RWPE1 (cell line): ENCODE measurements at regions not wholly inside any gene's neighbourhood (a gene's known extent, or its start where the extent isn't known, plus 50 kb on each side); places are given as distances from the start of the nearest gene placed in this dataset.
A peak's percentile ranks its signal among the peaks of the same experiment; 100 is the strongest.

Source experiments
- CTCF ChIA-PET: fragments of 350-600 bp; sonication (Branson Sonifier 250); formaldehyde crosslinking; extraction: SDS; loops from one replicate; lab custom pipeline; 2021; lab: Yijun Ruan, JAX
- POLR2A ChIA-PET: fragments of 400-600 bp; formaldehyde crosslinking; extraction: SDS; loops from one replicate; lab custom pipeline; 2020; ENCODE audit warnings: antibody characterized with exemption; ENCODE audit not compliant: low non-redundant PET; lab: Yijun Ruan, JAX
- DNase-seq: peaks from one replicate; pipeline ENCODE4 v3.0.0; 2012; ENCODE audit warnings: low spot score
- H3K27ac ChIP-seq: fragments of 450-650 bp; 2 replicates; pipeline ENCODE4 v1.5.1; 2017
- CTCF ChIP-seq: fragments of 450-650 bp; conservative IDR thresholded peaks from 2 replicates; pipeline ENCODE4 v1.5.1; 2017; ENCODE audit warnings: low read depth, mild to moderate bottlenecking

GRCh38 chr13:81406639-81407292 is 1065.8 kb upstream of the SPRY2 start:
- no peak overlapping the region for H3K27ac ChIP-seq
- TF ChIP-seq CTCF, result no peak
- CTCF ChIA-PET, result interaction anchor here (0.6 to 0.7 kb wide), 2 partner anchors 17 to 22 kb away, joined by 3 to 4 read pairs; no protein-coding TSS in a partner anchor
- POLR2A ChIA-PET, result no interaction called here
- DNase-seq, result no peak

- no peak overlapping the region for H3K27ac ChIP-seq
- CTCF ChIA-PET, result interaction anchor here (0.6 kb wide), 1 partner anchor 21 kb away, joined by 4 read pairs; no protein-coding TSS in a partner anchor
- DNase-seq, result no peak
- POLR2A ChIA-PET, result no interaction called here
- no peak for TF ChIP-seq CTCF
Observed at GRCh38 chr13:81406022-81406421, 1065.1 kb upstream of the SPRY2 start.

- DNase-seq, result no peak
- POLR2A ChIA-PET, result no interaction called here
- no peak overlapping the region for H3K27ac ChIP-seq
- TF ChIP-seq CTCF, result no peak
- CTCF ChIA-PET, result no interaction called here
Observed at GRCh38 chr13:81396192-81396591, 1055.3 kb upstream of the SPRY2 start.

- ChIA-PET CTCF (no interaction called here), POLR2A (no interaction called here)
- no peak overlapping the region for H3K27ac ChIP-seq
- DNase-seq, result peak; percentile 3
- no peak for TF ChIP-seq CTCF
Observed at GRCh38 chr13:81395368-81395767, 1054.4 kb upstream of the SPRY2 start.

GRCh38 chr13:81394640-81395039 is 1053.7 kb upstream of the SPRY2 start:
- no peak for TF ChIP-seq CTCF
- H3K27ac ChIP-seq, result no peak overlapping the region
- ChIA-PET CTCF (no interaction called here), POLR2A (no interaction called here)
- no peak for DNase-seq

GRCh38 chr13:81393721-81394120 is 1052.8 kb upstream of the SPRY2 start:
- ChIA-PET POLR2A (no interaction called here), CTCF (no interaction called here)
- no peak for TF ChIP-seq CTCF
- no peak overlapping the region for H3K27ac ChIP-seq
- DNase-seq, result no peak
